ENCODE measurements at regions not wholly inside any gene's neighbourhood (a gene's known extent, or its start where the extent isn't known, plus 50 kb on each side); places are given as distances from the start of the nearest gene placed in this dataset.
A peak's percentile ranks its signal among the peaks of the same experiment; 100 is the strongest.

GRCh38 chr1:87505391-87505983 is 176.8 kb downstream of the LMO4 start:
- H2AFZ ChIP-seq (ENCODE audit: low read depth, low read length) = no peak overlapping the region
- no peak overlapping the region for H3K4me2 ChIP-seq (ENCODE audit: low read length)
- H3K27ac Mint-ChIP-seq (ENCODE audit: unreplicated experiment) = no peak overlapping the region
- TF ChIP-seq CTCF (IDR thresholded peaks at IDR 0.05; ENCODE audit: insufficient read depth, low read depth, low read length) (no peak), EZH2 (IDR thresholded peaks at IDR 0.05; ENCODE audit: insufficient read depth, low read length) (no peak)
- H3K4me3 ChIP-seq (ENCODE audit: insufficient read depth, low read depth, low read length) = no peak overlapping the region
- H3K27ac ChIP-seq (ENCODE audit: low read depth, low read length) = no peak overlapping the region
- DNase-seq (ENCODE audit: low read depth) (no peak), FAIRE-seq (no peak)
- no peaks in the 10 kb centered on the region for H3K36me3 Mint-ChIP-seq (ENCODE audit: low read depth, unreplicated experiment)
- no peaks in the 10 kb centered on the region for H3K79me2 ChIP-seq (ENCODE audit: insufficient read depth, low read length)
- H3K4me3 Mint-ChIP-seq (ENCODE audit: unreplicated experiment) = no peak overlapping the region
- H3K4me1 ChIP-seq (ENCODE audit: insufficient read depth, low read length) = no peaks in the 10 kb centered on the region
- H3K9me3 ChIP-seq (ENCODE audit: insufficient read depth, low read depth, low read length) = no peaks in the 10 kb centered on the region
- H4K20me1 ChIP-seq (ENCODE audit: insufficient read depth, low read length) = no peaks in the 10 kb centered on the region
- H3K9me3 Mint-ChIP-seq (ENCODE audit: unreplicated experiment) = no peaks in the 10 kb centered on the region
- H3K27me3 ChIP-seq (ENCODE audit: insufficient read depth, low read length) = no peaks in the 10 kb centered on the region
- no peaks in the 10 kb centered on the region for H3K27me3 Mint-ChIP-seq (ENCODE audit: low read depth, unreplicated experiment)
- no peaks in the 10 kb centered on the region for H3K36me3 ChIP-seq (ENCODE audit: insufficient read depth, low read length)
- H3K9ac ChIP-seq (ENCODE audit: low read length) = no peak overlapping the region
- H3K4me1 Mint-ChIP-seq (ENCODE audit: low read depth, unreplicated experiment) = peaks cover 2% of the 10 kb centered on the region

GRCh38 chr1:87506147-87506546 is 177.5 kb downstream of the LMO4 start:
- no peak for FAIRE-seq
- no peak overlapping the region for H3K4me3 ChIP-seq (ENCODE audit: insufficient read depth, low read depth, low read length)
- H2AFZ ChIP-seq (ENCODE audit: low read depth, low read length) = no peak overlapping the region
- no peaks in the 10 kb centered on the region for H3K36me3 Mint-ChIP-seq (ENCODE audit: low read depth, unreplicated experiment)
- no peaks in the 10 kb centered on the region for H3K9me3 ChIP-seq (ENCODE audit: insufficient read depth, low read depth, low read length)
- H3K9me3 Mint-ChIP-seq (ENCODE audit: unreplicated experiment) = no peaks in the 10 kb centered on the region
- no peak overlapping the region for H3K27ac Mint-ChIP-seq (ENCODE audit: unreplicated experiment)
- H3K9ac ChIP-seq (ENCODE audit: low read length) = no peak overlapping the region
- H3K79me2 ChIP-seq (ENCODE audit: insufficient read depth, low read length) = no peaks in the 10 kb centered on the region
- H3K27me3 Mint-ChIP-seq (ENCODE audit: low read depth, unreplicated experiment) = no peaks in the 10 kb centered on the region
- H3K27me3 ChIP-seq (ENCODE audit: insufficient read depth, low read length) = no peaks in the 10 kb centered on the region
- H3K36me3 ChIP-seq (ENCODE audit: insufficient read depth, low read length) = no peaks in the 10 kb centered on the region
- H4K20me1 ChIP-seq (ENCODE audit: insufficient read depth, low read length) = no peaks in the 10 kb centered on the region
- no peaks in the 10 kb centered on the region for H3K4me1 ChIP-seq (ENCODE audit: insufficient read depth, low read length)
- peaks cover 2% of the 10 kb centered on the region for H3K4me1 Mint-ChIP-seq (ENCODE audit: low read depth, unreplicated experiment)
- no peak overlapping the region for H3K27ac ChIP-seq (ENCODE audit: low read depth, low read length)
- no peak overlapping the region for H3K4me2 ChIP-seq (ENCODE audit: low read length)
- H3K4me3 Mint-ChIP-seq (ENCODE audit: unreplicated experiment) = no peak overlapping the region
- no peak for TF ChIP-seq CTCF (IDR thresholded peaks at IDR 0.05; ENCODE audit: insufficient read depth, low read depth, low read length)
- TF ChIP-seq EZH2 (IDR thresholded peaks at IDR 0.05; ENCODE audit: insufficient read depth, low read length) = no peak
- no peak for DNase-seq (ENCODE audit: low read depth)

GRCh38 chr1:87508247-87508787 is 179.6 kb downstream of the LMO4 start:
- H3K36me3 Mint-ChIP-seq (ENCODE audit: low read depth, unreplicated experiment) = no peaks in the 10 kb centered on the region
- Histone ChIP-seq H3K79me2 (ENCODE audit: insufficient read depth, low read length) (no peaks in the 10 kb centered on the region), H3K9ac (ENCODE audit: low read length) (no peak overlapping the region), H4K20me1 (ENCODE audit: insufficient read depth, low read length) (no peaks in the 10 kb centered on the region), H3K4me2 (ENCODE audit: low read length) (no peak overlapping the region), H3K9me3 (ENCODE audit: insufficient read depth, low read depth, low read length) (no peaks in the 10 kb centered on the region), H2AFZ (ENCODE audit: low read depth, low read length) (no peak overlapping the region), H3K27ac (ENCODE audit: low read depth, low read length) (no peak overlapping the region), H3K36me3 (ENCODE audit: insufficient read depth, low read length) (no peaks in the 10 kb centered on the region), H3K27me3 (ENCODE audit: insufficient read depth, low read length) (no peaks in the 10 kb centered on the region), H3K4me3 (ENCODE audit: insufficient read depth, low read depth, low read length) (no peak overlapping the region), H3K4me1 (ENCODE audit: insufficient read depth, low read length) (no peaks in the 10 kb centered on the region)
- peaks cover 10% of the 10 kb centered on the region for H3K4me1 Mint-ChIP-seq (ENCODE audit: low read depth, unreplicated experiment)
- FAIRE-seq (no peak), DNase-seq (ENCODE audit: low read depth) (peak; percentile 55)
- no peak overlapping the region for H3K4me3 Mint-ChIP-seq (ENCODE audit: unreplicated experiment)
- H3K9me3 Mint-ChIP-seq (ENCODE audit: unreplicated experiment) = no peaks in the 10 kb centered on the region
- H3K27me3 Mint-ChIP-seq (ENCODE audit: low read depth, unreplicated experiment) = no peaks in the 10 kb centered on the region
- TF ChIP-seq CTCF (IDR thresholded peaks at IDR 0.05; ENCODE audit: insufficient read depth, low read depth, low read length) = no peak
- TF ChIP-seq EZH2 (IDR thresholded peaks at IDR 0.05; ENCODE audit: insufficient read depth, low read length) = no peak
- no peak overlapping the region for H3K27ac Mint-ChIP-seq (ENCODE audit: unreplicated experiment)
